ENCODE measurements at regions not wholly inside any gene's neighbourhood (a gene's known extent, or its start where the extent isn't known, plus 50 kb on each side); places are given as distances from the start of the nearest gene placed in this dataset.

DNA sequence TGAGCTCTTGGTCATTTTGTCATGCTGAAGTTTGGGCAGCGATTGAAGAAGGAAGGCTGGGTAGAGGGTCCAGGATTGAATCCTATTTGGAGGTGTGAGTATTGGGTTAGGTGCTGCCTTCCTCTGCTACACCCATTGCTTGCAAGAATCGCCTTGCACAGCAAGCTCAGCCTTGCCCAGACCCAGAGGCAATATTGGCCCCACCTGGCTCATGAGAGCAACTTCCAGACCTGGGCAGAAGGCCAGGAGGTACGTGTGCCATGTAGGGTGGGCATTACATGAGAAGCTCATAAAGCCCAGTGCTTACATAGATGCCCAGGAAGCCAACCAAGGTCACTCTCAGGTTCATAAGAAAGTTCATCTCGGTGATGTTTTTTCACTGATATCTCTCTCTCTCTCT lies 718.0 kb downstream of the EFNB2 start:
- Histone ChIP-seq H3K27ac (no peak overlapping the region), H3K27me3 (ENCODE audit: low read depth) (no peaks in the 10 kb centered on the region), H3K4me1 (no peaks in the 10 kb centered on the region), H3K4me3 (no peak overlapping the region), H3K36me3 (no peaks in the 10 kb centered on the region), H3K9me3 (no peaks in the 10 kb centered on the region)
- ATAC-seq = no peak
- intact Hi-C loops (cut with DNase I) = no loop called here
- TF ChIP-seq, protein P1, sequence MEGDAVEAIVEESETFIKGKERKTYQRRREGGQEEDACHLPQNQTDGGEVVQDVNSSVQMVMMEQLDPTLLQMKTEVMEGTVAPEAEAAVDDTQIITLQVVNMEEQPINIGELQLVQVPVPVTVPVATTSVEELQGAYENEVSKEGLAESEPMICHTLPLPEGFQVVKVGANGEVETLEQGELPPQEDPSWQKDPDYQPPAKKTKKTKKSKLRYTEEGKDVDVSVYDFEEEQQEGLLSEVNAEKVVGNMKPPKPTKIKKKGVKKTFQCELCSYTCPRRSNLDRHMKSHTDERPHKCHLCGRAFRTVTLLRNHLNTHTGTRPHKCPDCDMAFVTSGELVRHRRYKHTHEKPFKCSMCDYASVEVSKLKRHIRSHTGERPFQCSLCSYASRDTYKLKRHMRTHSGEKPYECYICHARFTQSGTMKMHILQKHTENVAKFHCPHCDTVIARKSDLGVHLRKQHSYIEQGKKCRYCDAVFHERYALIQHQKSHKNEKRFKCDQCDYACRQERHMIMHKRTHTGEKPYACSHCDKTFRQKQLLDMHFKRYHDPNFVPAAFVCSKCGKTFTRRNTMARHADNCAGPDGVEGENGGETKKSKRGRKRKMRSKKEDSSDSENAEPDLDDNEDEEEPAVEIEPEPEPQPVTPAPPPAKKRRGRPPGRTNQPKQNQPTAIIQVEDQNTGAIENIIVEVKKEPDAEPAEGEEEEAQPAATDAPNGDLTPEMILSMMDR (IDR thresholded peaks at IDR 0.05) = no peak
- DNase-seq = no peak

DNA sequence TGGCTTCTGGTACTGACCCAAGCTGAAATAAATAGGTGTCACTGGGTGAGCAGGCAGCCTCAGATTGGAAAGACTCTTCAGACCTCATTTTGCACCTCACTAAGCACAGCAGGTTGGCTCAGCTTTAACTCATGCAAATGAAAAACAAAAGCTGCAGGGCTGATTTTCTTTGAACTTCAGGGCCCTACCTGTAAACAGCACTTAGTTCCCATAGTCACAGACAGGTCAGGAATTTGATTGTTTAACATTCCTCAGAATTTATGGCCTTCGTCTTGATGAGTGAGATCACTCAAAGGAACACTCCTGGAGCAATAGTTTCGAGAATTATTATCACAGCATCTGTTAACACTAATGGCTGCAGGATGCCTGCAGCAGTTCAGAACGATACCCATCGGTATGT lies 718.5 kb downstream of the EFNB2 start:
- Histone ChIP-seq H3K27ac (no peak overlapping the region), H3K36me3 (no peaks in the 10 kb centered on the region), H3K27me3 (ENCODE audit: low read depth) (no peaks in the 10 kb centered on the region), H3K4me1 (no peaks in the 10 kb centered on the region), H3K9me3 (no peaks in the 10 kb centered on the region), H3K4me3 (no peak overlapping the region)
- ATAC-seq = peak; percentile 32 to 35
- DNase-seq = no peak
- intact Hi-C loops (cut with DNase I) = no loop called here
- TF ChIP-seq, protein P1 (IDR thresholded peaks at IDR 0.05) = no peak

DNA sequence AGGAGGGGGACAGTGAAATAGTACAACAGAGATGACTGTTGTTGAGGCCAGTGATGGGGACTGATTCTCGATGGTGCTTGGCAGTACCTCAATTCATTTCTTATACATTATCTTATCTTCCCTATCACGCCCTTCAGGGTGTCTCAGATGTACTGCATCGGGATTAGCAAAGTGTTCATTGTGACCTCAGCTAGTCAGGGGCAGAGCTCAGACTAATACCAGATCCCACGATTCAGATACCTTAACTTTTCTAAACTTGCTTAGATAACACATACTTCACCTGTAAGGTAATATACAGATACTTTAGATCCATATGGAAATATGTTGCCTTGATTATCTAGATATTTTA lies 720.6 kb downstream of the EFNB2 start:
- no peaks in the 10 kb centered on the region for H3K9me3 ChIP-seq
- no peaks in the 10 kb centered on the region for H3K27me3 ChIP-seq (ENCODE audit: low read depth)
- TF ChIP-seq, protein P1 (IDR thresholded peaks at IDR 0.05) = no peak

DNA sequence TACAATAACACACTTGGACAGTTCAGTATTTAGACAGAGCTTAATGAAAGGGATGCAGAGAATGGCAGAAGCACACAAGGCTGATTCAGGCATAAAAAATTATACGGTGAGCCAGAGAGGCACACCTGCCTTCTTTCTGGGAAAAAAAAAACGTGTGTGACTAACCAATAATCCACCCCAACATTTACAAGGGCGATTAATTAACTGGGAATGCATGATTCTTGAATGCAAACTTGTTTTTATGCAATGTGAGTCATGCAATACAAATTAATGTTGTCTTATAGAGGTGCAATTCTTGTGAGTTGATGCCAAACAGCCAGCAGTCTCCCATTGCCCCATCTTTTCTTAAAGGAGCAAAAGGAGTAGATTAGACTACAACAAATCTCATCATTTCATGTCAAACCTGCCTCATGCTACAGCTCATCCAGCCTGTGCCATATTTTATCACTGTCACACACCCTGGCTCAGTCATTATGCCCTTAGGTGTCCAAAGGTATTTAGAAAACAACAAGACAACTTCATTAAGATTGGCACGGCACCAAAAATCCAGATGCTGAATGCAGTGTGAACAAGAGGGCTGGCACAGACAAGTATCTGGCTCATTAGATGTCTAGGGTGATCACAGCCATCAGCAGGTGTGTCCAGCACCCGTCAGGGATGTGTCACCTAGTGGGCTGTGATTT lies 721.1 kb downstream of the EFNB2 start:
- no peaks in the 10 kb centered on the region for H3K4me1 ChIP-seq
- H3K36me3 ChIP-seq = no peaks in the 10 kb centered on the region
- TF ChIP-seq, protein P1 (IDR thresholded peaks at IDR 0.05) = no peak
- ATAC-seq (no peak), DNase-seq (no peak)
- H3K27ac ChIP-seq = no peak overlapping the region
- no peaks in the 10 kb centered on the region for H3K27me3 ChIP-seq (ENCODE audit: low read depth)
- H3K4me3 ChIP-seq = no peak overlapping the region
- intact Hi-C loops (cut with DNase I) = no loop called here
- no peaks in the 10 kb centered on the region for H3K9me3 ChIP-seq

More for the DNA sequence above, 720.6 kb downstream of the EFNB2 start:
- intact Hi-C loops (cut with DNase I) = no loop called here
- DNase-seq (no peak), ATAC-seq (no peak)
- Histone ChIP-seq H3K4me3 (no peak overlapping the region), H3K27ac (no peak overlapping the region), H3K4me1 (no peaks in the 10 kb centered on the region), H3K36me3 (no peaks in the 10 kb centered on the region)

DNA sequence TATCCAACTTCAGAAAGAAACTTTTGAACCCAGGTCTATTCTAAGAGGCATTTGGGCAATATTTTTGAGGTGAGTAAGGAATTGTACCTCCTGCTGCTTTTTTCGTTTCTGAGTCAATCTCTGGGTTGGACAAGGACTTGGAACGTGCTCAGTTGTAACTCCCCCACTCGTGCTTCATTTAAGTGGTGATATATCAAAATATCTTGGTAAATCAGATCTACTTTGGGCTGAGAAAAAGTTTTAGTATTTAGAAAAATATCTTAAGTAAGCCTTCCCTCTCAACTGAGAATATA lies 728.9 kb downstream of the EFNB2 start:
- Histone ChIP-seq H3K27ac (no peak overlapping the region), H3K9me3 (no peaks in the 10 kb centered on the region), H3K4me3 (no peak overlapping the region), H3K4me1 (no peaks in the 10 kb centered on the region), H3K27me3 (ENCODE audit: low read depth) (no peaks in the 10 kb centered on the region), H3K36me3 (no peaks in the 10 kb centered on the region)
- TF ChIP-seq, protein P1 (IDR thresholded peaks at IDR 0.05) = no peak
- intact Hi-C loops (cut with DNase I) = no loop called here
- ATAC-seq = no peak
- DNase-seq = no peak
